GM21447 (cell line): ENCODE measurements at regions not wholly inside any gene's neighbourhood (a gene's known extent, or its start where the extent isn't known, plus 50 kb on each side); places are given as distances from the start of the nearest gene placed in this dataset.

ENCODE experiments used
- ATAC-seq: cut with Tn5 transposase; IDR thresholded peaks from one replicate; pipeline ENCODE4 v1.9.1; 2021; ENCODE audit not compliant: unreplicated experiment

- no peak for ATAC-seq
These were observed 73.4 kb downstream of the FOXD1 start for GRCh38 chr5:73375191-73375545.

- no peak for ATAC-seq
These were observed 73.9 kb downstream of the FOXD1 start for GRCh38 chr5:73374520-73375190.

- no peak for ATAC-seq
These were observed 74.6 kb downstream of the FOXD1 start for GRCh38 chr5:73373814-73374510.

GRCh38 chr5:73370640-73371583 is 77.7 kb downstream of the FOXD1 start:
- no peak for ATAC-seq

- no peak for ATAC-seq
These were observed 78.5 kb downstream of the FOXD1 start for GRCh38 chr5:73370095-73370494.

GRCh38 chr5:73369278-73369677 is 79.3 kb downstream of the FOXD1 start:
- no peak for ATAC-seq

- ATAC-seq = no peak
These were observed 80.9 kb downstream of the FOXD1 start for GRCh38 chr5:73367650-73368049.

GRCh38 chr5:73365990-73366667 is 82.4 kb downstream of the FOXD1 start:
- no peak for ATAC-seq

GRCh38 chr5:73365301-73365853 is 83.2 kb downstream of the FOXD1 start:
- ATAC-seq = no peak

- no peak for ATAC-seq
These were observed 84.5 kb downstream of the FOXD1 start for GRCh38 chr5:73363911-73364730.

GRCh38 chr5:73359395-73359794 is 89.2 kb downstream of the FOXD1 start:
- no peak for ATAC-seq

GRCh38 chr5:73358366-73358765 is 90.2 kb downstream of the FOXD1 start:
- ATAC-seq = no peak

- no peak for ATAC-seq
These were observed 91.0 kb downstream of the FOXD1 start for GRCh38 chr5:73357576-73357975.

- ATAC-seq = no peak
These were observed 93.5 kb downstream of the FOXD1 start for GRCh38 chr5:73355108-73355507.

GRCh38 chr5:73354406-73354805 is 94.2 kb downstream of the FOXD1 start:
- ATAC-seq = no peak

- ATAC-seq = no peak
These were observed 95.8 kb downstream of the FOXD1 start for GRCh38 chr5:73352649-73353230.

- no peak for ATAC-seq
These were observed 96.3 kb downstream of the FOXD1 start for GRCh38 chr5:73352243-73352642.

GRCh38 chr5:73351593-73351992 is 97.0 kb downstream of the FOXD1 start:
- no peak for ATAC-seq

- ATAC-seq = no peak
These were observed 101.6 kb downstream of the FOXD1 start for GRCh38 chr5:73346878-73347408.
